Muscle of back (tissue), 3 donors: ENCODE measurements at regions not wholly inside any gene's neighbourhood (a gene's known extent, or its start where the extent isn't known, plus 50 kb on each side); places are given as distances from the start of the nearest gene placed in this dataset.
A peak's percentile ranks its signal among the peaks of the same experiment; 100 is the strongest.

Experiments
- DNase-seq, 3 donors: peaks; one replicate each; pipeline versions ENCODE4 v3.0.0 to v3.0.0-alpha.2; 2013

- DNase-seq = no peak
Measured at GRCh38 chrX:8232406-8232805, 61.3 kb upstream of the VCX2 start.

DNA sequence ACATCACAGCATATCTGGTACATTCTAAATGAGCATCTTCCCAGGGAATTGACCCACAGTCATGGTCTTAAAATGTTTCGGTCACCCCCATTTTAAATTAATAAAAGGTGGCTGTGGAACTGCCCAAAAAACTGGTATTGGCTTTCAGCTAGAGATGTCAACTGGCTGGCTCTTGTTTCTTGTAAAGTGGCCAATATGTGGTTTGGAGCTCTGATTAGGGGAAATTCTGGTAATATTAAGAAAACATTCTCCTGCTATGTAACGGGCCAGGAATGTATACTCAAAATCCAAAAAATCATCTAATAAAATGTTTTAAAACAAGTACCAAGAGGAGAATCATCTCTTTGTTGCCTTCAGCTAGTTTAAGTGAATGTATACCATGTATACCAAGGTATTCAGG, 62.0 kb upstream of the VCX2 start:
- DNase-seq = no peak

GRCh38 chrX:8235026-8235425, 64.0 kb upstream of the VCX2 start:
- DNase-seq = peak in 1 of 3 donors; percentile 3

DNA sequence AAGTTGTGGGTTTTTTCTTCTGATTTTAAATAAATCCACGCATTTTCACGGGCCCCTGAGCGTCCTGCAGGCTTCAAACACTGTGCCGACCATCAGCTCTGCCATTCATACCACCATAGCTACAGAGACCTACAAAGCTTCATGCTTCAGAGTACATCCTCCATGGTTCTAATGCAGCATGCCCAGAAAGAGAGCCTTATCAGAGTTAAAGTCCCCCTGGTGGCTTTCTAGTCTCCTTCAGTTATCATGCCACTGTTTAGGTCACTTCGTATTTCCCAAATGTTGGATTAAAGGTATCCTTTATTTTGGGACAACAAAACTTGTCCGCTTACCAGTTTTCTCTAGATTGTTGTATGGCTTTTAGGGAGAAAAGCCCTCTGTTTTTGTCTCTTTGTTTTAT, 66.7 kb upstream of the VCX2 start:
- no peak for DNase-seq

GRCh38 chrX:8242431-8243020, 71.5 kb upstream of the VCX2 start:
- no peak for DNase-seq

GRCh38 chrX:8244301-8244700, 73.2 kb upstream of the VCX2 start:
- no peak for DNase-seq

DNA sequence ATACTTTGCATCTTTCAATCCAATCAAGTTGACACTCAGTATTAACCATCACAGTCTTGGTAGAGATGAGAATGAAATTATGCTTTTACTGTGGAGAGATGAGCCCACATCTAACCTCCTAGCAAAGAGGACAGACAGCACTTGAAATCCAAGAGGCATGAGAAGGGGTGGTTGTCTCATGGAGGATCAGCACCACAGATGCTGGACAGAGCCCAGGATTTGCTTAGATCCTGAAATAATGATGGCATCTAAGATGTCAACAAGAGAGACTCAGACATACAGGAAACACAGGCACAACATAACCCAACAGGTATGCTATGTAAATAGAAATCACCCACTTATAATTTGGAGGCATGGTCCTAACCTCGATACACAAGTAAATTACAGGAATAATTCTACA, 74.3 kb upstream of the VCX2 start:
- peak in 1 of 3 donors; percentile 15 for DNase-seq

DNA sequence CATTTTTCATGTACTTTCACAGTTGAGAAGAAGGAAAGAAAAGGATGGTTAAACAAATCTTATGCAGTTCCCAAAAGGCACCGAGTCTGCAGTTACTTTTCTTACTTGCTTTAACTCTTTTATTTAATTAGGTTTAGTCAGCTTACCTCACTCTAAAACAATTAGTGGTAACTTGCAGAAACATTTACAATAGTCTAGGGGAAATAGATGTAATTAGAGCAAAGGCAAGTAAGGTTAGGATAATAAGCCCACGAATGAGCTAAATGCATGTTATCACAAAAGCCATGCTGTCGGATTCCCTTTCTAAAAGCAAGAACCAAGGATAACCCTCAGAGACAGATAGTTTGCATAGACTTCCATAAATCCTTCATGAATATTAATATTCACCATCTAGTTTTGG, 82.0 kb upstream of the VCX2 start:
- DNase-seq = no peak

- DNase-seq = no peak
Measured at GRCh38 chrX:8254401-8254800, 83.3 kb upstream of the VCX2 start.

DNA sequence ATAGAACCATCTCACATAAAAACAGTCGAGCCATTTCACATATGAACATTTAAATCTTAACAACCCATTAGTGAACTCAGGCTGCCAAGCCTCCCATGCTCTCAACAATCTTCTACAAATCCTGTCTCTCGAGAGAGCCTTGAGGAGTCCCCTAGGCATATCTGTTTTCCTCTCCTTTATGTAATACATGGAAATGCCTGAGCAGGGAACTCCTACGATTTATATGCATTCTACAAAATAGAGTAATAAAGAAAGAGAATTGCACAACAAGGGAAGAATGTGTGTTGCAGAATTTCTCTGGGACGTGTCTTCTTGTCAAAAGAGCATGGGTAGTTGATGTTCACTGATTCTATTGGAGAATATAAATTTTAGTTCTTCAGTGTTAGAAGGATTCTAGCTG, 101.8 kb upstream of the VCX2 start:
- peak in 1 of 3 donors; percentile 49 for DNase-seq

DNA sequence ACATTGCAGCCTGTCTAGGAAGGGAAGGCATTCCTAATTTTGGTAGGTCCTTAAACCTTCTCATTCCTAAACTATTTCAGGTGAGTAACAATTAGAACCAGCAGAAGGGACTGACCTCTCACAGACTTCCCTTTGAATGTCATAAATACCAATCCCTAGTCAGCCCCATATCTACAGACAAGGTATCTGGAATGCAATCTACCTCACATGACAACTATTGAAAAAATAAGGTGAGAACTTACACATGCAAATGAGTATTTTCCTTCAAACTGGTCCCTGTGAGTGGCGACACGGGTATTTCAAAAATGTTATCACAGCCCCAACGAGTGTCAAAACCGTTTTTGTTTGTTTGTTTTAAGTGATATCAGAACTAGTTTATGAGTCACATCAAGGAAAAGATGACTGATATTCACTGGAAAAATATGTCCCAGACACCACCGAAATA, 102.4 kb upstream of the VCX2 start:
- DNase-seq = no peak

- no peak for DNase-seq
Measured at GRCh38 chrX:8274170-8274569, 103.1 kb upstream of the VCX2 start.

DNA sequence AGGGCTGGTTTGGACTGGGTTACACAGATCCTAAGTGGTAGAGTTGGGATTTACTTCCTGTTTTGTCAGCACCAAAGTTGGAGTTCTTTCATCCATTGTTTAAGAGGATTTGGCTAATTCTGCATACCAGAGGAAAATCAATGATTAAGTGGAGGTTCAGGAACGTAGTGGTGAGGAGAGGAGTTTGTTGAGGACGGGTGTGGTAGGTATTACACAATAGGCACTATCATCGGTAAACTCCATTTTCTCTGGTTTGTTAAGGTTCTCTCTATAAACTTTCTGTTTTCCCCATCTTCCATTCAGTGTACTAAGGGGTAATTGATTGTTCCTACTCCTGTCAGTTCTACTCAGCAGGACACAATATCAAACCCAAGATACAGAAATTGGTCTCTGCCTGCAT, 107.5 kb upstream of the VCX2 start:
- no peak for DNase-seq

GRCh38 chrX:8279323-8279722, 108.3 kb upstream of the VCX2 start:
- DNase-seq = no peak

- no peak for DNase-seq
Measured at GRCh38 chrX:8284131-8284530, 113.1 kb upstream of the VCX2 start.

- no peak for DNase-seq
Measured at GRCh38 chrX:8288590-8288989, 117.5 kb upstream of the VCX2 start.

GRCh38 chrX:8289523-8289922, 118.5 kb upstream of the VCX2 start:
- no peak for DNase-seq

DNA sequence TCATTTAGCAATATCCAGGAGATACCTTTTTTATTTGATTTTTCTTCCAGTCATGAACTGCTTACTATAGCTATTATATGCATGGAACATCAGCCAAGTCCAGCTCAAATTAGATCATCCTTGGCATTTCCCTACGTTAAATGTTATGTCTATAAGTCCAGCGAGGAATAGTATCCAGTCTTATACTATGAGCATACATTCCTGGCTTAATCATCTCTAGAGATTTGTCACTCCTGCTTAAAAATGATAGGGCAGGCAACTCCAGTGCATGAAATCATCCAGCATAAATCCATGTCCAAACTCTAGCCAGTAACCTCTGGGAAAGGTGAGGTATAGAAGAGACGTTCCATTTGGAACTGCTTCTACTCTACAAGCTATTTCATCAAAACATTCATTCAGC, 126.7 kb upstream of the VCX2 start:
- peak in 1 of 3 donors; percentile 69 for DNase-seq

DNA sequence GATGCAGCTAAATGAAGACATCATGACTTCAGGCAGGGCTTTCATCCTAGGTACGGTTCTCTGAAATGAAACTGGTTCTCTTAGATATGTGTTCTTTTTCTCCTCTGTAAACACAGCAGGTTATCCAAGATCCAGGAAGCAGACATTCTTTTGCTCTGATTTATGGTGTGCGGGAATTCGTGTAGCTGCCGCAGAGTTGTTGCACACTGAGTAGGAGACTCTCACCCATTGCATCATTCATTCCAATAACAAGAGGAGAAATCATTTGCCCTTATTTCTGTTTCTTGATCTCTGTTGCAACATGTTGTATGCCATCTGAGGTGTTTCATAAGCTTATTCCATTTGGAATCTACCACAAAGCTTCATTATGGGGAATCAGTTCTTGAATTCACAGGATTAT, 133.6 kb upstream of the VCX2 start:
- no peak for DNase-seq

DNA sequence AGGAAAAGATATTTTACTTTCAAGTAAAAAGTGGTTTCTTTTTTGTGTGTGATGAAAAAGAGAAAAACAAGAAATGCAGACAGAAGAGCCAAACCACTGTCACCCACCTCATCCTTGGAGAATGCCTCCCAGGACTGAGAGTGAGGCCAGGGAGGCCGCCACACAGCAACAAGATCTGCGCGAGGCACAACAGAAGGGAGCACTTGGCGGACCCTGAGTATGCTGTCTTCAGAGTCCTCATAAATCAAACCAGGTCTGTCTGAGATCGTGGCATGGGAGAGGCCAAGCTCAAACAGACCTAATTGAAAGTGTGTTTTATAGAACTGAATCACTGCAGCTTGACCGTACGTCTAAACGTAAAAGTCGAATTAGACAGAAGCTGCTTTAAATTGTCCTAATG, 134.3 kb upstream of the VCX2 start:
- peak in 1 of 3 donors; percentile 40 for DNase-seq

GRCh38 chrX:8306291-8306925, 135.3 kb upstream of the VCX2 start:
- peak in 2 of 3 donors; percentile 11 to 35 for DNase-seq

- DNase-seq = peak in 2 of 3 donors; percentile 24 to 70
Measured at GRCh38 chrX:8310409-8310808, 139.3 kb upstream of the VCX2 start.

DNA sequence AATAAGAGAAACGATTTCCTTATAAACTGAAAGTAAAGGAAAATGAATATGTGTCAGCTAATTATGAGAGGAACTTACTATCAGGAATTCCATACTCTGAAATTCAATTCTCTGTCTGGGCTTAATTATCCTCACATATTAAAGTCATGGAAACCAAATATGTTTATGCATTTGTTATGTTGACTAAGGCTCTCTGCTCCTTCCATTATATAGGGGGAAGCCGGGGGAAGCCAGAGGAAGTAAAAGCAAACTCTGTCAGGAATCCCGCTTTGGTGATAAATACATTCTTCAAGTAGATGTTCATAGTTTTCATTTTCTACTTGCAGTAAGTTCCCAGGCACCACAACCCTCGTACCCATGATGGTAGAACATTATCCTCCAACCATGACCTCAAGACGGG, 142.8 kb upstream of the VCX2 start:
- peak in 1 of 3 donors; percentile 20 for DNase-seq

DNA sequence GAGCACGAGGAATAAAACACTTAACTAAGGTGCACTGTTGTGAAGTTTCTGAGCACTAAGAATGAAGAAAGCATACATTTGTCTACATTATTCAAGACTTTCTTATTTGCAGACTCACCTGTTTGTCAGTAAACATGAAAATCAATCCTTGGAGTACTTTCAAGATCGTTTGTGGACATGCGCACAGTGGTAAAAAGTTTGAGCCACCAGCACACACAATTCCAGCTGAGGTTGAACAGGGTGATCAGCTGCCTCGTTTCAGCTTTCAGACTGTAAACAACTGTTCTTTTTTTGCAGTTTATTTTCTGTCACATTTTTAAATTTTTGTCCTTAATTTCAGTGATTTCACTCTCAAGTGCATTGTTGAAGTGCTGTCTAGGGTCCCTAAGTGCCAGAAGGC, 143.8 kb upstream of the VCX2 start:
- no peak for DNase-seq
